Ecto neural progenitor cell (in vitro differentiated cells): ENCODE measurements at regions not wholly inside any gene's neighbourhood (a gene's known extent, or its start where the extent isn't known, plus 50 kb on each side); places are given as distances from the start of the nearest gene placed in this dataset.
"Not testable (repeated sequence)": the region's sequence is repeated elsewhere in the genome, so short reads cannot be mapped to it uniquely, and the experiment has no call there.

ENCODE experiments used
- DNase-seq: peaks from one replicate; pipeline ENCODE4 v3.0.0-alpha.2; 2018; ENCODE audit warnings: low spot score

GRCh38 chr12:131578828-131579470 lies 131.9 kb upstream of the SFSWAP start:
- DNase-seq = no peak

- DNase-seq = no peak
Observed at GRCh38 chr12:131583090-131583712, 127.7 kb upstream of the SFSWAP start.

- no peak for DNase-seq
Observed at GRCh38 chr12:131586269-131586668, 124.6 kb upstream of the SFSWAP start.

GRCh38 chr12:131586761-131587160 lies 124.1 kb upstream of the SFSWAP start:
- DNase-seq = no peak

- no peak for DNase-seq
Observed at GRCh38 chr12:131587565-131587964, 123.3 kb upstream of the SFSWAP start.

- DNase-seq = no peak
Observed at GRCh38 chr12:131589221-131589897, 121.5 kb upstream of the SFSWAP start.

GRCh38 chr12:131589966-131590365 lies 120.9 kb upstream of the SFSWAP start:
- DNase-seq = no peak

- no peak for DNase-seq
Observed at GRCh38 chr12:131591136-131591535, 119.8 kb upstream of the SFSWAP start.

- DNase-seq = no peak
Observed at GRCh38 chr12:131591714-131592709, 118.9 kb upstream of the SFSWAP start.

GRCh38 chr12:131592972-131593371 lies 117.9 kb upstream of the SFSWAP start:
- DNase-seq = no peak

GRCh38 chr12:131593406-131593805 lies 117.5 kb upstream of the SFSWAP start:
- DNase-seq = no peak

- DNase-seq = no peak
Observed at GRCh38 chr12:131596115-131596514, 114.8 kb upstream of the SFSWAP start.

- no peak for DNase-seq
Observed at GRCh38 chr12:131597333-131597732, 113.6 kb upstream of the SFSWAP start.

GRCh38 chr12:131598717-131599116 lies 112.2 kb upstream of the SFSWAP start:
- no peak for DNase-seq

- DNase-seq = no peak
Observed at GRCh38 chr12:131599190-131600159, 111.4 kb upstream of the SFSWAP start.

- DNase-seq = no peak
Observed at GRCh38 chr12:131600160-131600532, 110.7 kb upstream of the SFSWAP start.

- DNase-seq = not testable (repeated sequence)
Observed at GRCh38 chr12:131601499-131601898, 109.4 kb upstream of the SFSWAP start.

GRCh38 chr12:131603106-131603938 lies 107.6 kb upstream of the SFSWAP start:
- no peak for DNase-seq

- DNase-seq = no peak
Observed at GRCh38 chr12:131603939-131604795, 106.7 kb upstream of the SFSWAP start.
